ENCODE measurements at regions not wholly inside any gene's neighbourhood (a gene's known extent, or its start where the extent isn't known, plus 50 kb on each side); places are given as distances from the start of the nearest gene placed in this dataset.

DNA sequence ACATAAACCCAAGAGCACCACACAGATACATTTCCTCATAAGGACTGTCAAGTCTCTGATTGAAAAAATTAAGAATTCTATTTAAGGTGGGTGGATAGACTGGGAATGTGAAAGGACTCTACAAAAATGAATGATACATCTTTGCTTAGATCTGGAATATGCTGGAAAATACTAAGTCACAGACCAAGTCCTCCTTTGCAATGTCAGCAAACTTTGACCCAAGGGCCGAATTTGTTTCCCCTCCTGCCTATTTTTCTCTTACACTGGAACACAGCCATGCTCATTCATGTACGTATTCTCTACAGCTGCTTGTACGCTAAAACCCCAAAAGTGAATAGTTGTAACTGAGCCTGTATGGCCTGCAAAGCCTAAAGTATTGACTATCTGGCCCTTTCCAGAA lies 180.7 kb downstream of the ADSS2 start:
- peaks cover 20% of the 10 kb centered on the region for H3K4me1 ChIP-seq
- TF ChIP-seq, protein P1, sequence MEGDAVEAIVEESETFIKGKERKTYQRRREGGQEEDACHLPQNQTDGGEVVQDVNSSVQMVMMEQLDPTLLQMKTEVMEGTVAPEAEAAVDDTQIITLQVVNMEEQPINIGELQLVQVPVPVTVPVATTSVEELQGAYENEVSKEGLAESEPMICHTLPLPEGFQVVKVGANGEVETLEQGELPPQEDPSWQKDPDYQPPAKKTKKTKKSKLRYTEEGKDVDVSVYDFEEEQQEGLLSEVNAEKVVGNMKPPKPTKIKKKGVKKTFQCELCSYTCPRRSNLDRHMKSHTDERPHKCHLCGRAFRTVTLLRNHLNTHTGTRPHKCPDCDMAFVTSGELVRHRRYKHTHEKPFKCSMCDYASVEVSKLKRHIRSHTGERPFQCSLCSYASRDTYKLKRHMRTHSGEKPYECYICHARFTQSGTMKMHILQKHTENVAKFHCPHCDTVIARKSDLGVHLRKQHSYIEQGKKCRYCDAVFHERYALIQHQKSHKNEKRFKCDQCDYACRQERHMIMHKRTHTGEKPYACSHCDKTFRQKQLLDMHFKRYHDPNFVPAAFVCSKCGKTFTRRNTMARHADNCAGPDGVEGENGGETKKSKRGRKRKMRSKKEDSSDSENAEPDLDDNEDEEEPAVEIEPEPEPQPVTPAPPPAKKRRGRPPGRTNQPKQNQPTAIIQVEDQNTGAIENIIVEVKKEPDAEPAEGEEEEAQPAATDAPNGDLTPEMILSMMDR (IDR thresholded peaks at IDR 0.05; ENCODE audit: low read depth, low read length): no peak
- no peaks in the 10 kb centered on the region for H3K36me3 ChIP-seq
- H3K9me3 ChIP-seq: peaks cover 5% of the 10 kb centered on the region
- no peak overlapping the region for H3K4me3 ChIP-seq (ENCODE audit: low read depth, low read length)
- DNase-seq: no peak
- no peaks in the 10 kb centered on the region for H3K27me3 ChIP-seq

DNA sequence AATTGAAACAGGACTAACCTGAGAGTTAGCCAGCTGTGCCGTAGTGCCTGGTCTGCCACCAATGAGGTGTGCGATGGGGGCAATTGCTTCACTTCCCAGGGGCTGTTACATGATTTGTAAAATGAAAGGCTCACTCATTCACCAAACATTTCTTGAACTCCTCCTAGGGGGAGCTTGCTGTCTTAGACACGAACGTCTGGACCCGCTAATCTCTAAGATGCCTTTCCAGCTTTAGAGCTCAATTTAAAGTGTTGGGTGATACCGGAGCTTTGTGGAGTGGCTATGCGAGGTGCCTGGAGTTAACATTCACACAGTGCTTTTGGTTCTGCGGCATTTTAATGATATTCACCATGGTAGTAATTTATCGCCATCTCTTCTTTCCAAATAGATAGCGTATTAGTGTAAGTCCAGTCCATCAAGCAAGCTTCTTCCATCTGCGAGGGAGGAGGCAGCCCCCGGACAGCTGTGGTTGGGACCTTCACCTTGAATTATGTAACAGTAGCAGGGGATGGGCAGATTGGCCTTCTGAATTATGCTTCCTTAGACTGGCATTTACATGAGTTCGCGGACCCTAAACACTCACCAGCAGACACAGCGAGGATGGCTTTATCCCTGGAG lies 179.9 kb downstream of the ADSS2 start:
- DNase-seq: no peak
- Histone ChIP-seq H3K36me3 (no peaks in the 10 kb centered on the region), H3K4me1 (peaks cover 20% of the 10 kb centered on the region), H3K9me3 (peaks cover 5% of the 10 kb centered on the region), H3K27me3 (no peaks in the 10 kb centered on the region), H3K4me3 (ENCODE audit: low read depth, low read length) (no peak overlapping the region)
- TF ChIP-seq, protein P1 (IDR thresholded peaks at IDR 0.05; ENCODE audit: low read depth, low read length): no peak

- no peaks in the 10 kb centered on the region for H3K36me3 ChIP-seq
- no peak overlapping the region for H3K4me3 ChIP-seq (ENCODE audit: low read depth, low read length)
- peaks cover 5% of the 10 kb centered on the region for H3K9me3 ChIP-seq
- DNase-seq: peak; percentile 65
- H3K4me1 ChIP-seq: peaks cover 20% of the 10 kb centered on the region
- TF ChIP-seq, protein P1 (IDR thresholded peaks at IDR 0.05; ENCODE audit: low read depth, low read length): peak; percentile 100
- no peaks in the 10 kb centered on the region for H3K27me3 ChIP-seq
These were observed 179.0 kb downstream of the ADSS2 start for GRCh38 chr1:244272471-244273261.

- TF ChIP-seq, protein P1 (IDR thresholded peaks at IDR 0.05; ENCODE audit: low read depth, low read length): no peak
- no peak overlapping the region for H3K4me3 ChIP-seq (ENCODE audit: low read depth, low read length)
- DNase-seq: no peak
- H3K27me3 ChIP-seq: no peaks in the 10 kb centered on the region
- H3K4me1 ChIP-seq: peaks cover 20% of the 10 kb centered on the region
- H3K9me3 ChIP-seq: peaks cover 5% of the 10 kb centered on the region
- no peaks in the 10 kb centered on the region for H3K36me3 ChIP-seq
These were observed 178.4 kb downstream of the ADSS2 start for GRCh38 chr1:244273262-244273844.

- peak; percentile 60 for DNase-seq
- TF ChIP-seq, protein P1 (IDR thresholded peaks at IDR 0.05; ENCODE audit: low read depth, low read length): no peak
- Histone ChIP-seq H3K4me3 (ENCODE audit: low read depth, low read length) (no peak overlapping the region), H3K27me3 (no peaks in the 10 kb centered on the region), H3K36me3 (no peaks in the 10 kb centered on the region), H3K4me1 (peaks cover 20% of the 10 kb centered on the region), H3K9me3 (peaks cover 5% of the 10 kb centered on the region)
These were observed 177.7 kb downstream of the ADSS2 start for GRCh38 chr1:244273845-244274619.
